HTR-8/SVneo (cell line): ENCODE measurements at regions not wholly inside any gene's neighbourhood (a gene's known extent, or its start where the extent isn't known, plus 50 kb on each side); places are given as distances from the start of the nearest gene placed in this dataset.

Experiments
- DNase-seq: peaks from one replicate; pipeline ENCODE4 v3.0.0; 2011; ENCODE audit warnings: low spot score, mixed read lengths; ENCODE audit not compliant: insufficient read length
- FAIRE-seq: peaks from 2 replicates; lab custom pipeline; 2011; peaks lifted over from hg19 to GRCh38; lab: Jason Lieb, UNC

DNA sequence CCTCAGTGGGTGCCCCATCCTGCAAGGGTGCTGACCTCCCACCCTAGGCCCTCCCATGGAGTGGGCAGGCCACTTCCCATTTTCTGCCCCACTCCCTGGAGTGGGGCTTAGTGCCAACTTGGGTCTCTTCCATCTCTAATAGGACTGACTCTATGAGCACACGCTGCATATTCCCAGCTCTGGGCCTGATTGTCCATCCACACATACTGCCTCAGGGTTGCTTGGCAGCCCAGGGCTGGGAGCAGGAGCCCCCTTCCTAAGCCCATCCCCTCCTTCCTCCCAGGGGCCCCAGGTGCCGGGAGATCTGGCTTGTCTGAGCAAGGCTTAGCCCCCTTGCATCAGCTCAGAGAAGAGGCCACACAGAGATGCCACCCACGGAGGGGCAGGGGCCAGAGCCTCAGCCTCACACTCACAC is 55.1 kb downstream of the PJA1 start:
- DNase-seq, result no peak
- FAIRE-seq, result no peak

DNA sequence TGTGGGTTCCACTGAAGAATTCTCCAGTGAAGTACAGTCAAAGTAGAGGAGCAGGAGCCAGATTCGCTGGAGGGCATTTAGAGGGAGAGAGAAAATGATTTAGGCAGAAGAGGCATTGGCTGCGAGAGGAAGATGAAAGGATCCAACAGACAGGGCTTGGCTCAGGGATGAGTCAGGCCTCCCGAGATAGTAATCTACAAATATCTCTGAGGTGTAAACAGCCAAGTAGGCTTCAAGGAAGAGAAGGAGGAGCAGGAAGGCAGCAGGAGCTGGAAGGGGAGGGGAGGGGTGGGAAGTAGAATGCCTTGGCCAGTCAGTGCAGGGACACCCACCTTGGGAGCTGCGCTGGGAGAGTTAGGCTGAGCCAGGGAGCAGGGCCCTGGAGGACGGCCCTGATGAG is 55.5 kb downstream of the PJA1 start:
- no peak for FAIRE-seq
- DNase-seq, result peak; percentile 45

DNA sequence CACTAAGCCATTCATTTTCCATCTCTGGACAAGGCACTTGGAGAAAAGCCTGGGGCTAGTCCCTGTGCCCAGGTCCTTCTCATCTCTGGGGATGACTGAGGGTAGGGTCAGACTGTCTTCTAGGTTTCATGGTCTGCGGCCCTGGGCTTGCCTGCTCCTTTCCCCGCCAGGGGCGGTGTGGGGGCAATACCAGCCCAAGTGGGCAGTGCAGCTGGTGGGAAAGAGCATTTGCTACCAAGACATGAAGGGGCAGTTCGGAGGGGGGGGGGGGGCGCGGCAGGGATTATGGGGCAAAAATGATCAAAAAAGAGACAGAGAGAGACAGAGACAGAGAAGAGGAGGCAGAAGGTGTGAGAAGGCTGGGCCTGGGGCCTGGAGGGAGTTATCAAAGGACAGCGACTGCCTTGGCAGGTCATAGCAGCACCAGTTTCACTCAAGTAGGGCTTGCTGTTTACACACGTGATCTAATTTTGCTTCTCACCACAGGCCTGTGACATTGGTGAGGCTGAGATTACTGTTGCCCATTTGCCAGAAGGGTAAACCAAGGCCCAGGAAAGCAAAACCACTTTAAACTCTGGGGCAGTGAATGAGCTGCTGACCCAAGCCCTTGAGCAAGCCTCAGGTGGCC is 56.1 kb downstream of the PJA1 start:
- no peak for DNase-seq
- no peak for FAIRE-seq

DNA sequence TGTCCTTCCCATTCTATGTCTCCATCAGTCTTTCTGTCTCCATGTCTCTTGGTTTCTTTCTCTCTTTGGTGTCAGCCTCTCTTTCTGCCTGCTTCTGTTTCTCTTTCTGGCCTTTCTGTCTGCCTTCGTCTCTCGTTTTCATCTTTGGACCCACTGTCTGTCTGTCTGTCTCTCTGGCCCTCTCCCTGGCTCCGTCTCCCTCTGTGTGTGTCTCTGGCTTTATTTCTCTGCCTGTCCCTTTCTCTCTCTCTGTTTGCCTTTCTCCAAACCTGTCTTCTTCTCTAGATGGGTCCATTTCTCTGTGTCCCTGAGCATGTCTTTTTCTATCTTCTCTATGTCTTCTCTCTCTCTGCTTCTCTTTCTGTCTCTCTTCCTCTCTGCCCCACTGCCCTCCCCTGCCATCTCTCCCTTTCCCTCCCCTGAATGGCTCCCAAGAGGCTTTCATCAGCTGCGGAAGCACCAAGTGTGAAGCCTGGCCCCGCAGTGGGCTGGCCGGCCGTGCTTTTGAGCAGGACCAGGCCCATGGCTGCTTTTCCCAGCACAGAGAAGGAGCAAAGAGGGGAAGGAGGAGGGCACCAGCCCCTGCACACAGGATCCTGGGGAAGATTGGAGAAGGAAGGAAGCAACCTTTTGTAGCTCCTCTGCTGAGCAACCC is 57.4 kb downstream of the PJA1 start:
- no peak for DNase-seq
- FAIRE-seq, result no peak

DNA sequence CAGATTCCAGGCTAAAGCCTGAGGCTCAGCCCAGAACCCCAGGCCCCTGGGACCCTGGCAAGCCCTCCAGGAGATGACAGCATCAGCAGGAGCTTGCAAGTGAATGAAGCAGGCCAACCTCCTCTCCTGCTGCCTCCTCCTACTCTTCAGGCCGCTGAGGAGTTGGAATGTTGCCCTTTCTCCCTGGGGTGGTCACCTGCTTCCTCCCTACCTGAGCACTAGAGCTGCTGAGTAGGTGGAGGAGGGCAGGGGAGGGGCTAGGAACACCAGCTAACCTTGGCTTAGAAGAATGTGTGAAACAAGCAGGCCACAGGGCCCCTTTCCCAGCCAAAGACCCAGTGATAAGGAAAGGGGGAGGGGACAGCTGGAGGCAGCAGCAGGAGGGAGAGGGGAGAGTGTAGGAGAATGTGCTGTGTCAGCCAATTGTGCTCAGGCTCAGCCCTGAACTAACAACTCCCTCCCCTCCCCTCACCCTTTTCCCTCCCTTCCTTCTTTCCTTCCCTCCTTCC is 58.0 kb downstream of the PJA1 start:
- no peak for DNase-seq
- no peak for FAIRE-seq

DNA sequence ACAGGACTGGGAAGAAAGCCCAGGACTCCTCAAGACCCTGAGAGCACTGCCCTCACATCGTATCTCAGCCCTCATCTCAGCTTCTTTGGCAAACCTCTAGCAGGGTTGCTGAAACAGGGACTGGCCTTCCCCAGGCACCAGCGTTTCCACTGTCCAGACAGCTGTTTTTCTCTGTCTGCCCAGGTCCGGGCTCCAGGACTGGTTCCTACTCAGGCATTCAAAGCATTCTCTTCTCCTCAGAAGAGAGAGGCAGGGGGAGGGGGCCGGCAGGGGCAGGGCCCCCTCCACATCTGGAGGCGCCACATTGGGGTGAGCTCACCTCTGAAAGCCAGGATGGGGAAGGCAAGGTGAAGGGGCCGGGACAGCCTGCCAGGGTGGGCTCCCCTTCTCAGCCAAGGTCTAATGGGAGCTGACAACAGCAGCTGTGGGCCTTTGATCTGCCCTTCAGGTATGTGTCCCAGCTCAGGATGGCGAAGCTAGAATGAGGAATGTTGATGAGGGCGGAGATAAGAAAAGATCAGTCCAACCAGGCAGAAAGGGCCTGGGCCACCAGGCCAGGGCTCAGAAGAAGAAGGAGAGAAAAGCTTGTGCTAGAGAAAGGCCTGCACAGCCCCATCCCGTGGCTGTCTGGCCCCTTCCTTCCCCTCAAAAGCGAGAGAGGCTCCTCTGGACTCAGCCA is 60.4 kb downstream of the PJA1 start:
- no peak for DNase-seq
- no peak for FAIRE-seq

DNA sequence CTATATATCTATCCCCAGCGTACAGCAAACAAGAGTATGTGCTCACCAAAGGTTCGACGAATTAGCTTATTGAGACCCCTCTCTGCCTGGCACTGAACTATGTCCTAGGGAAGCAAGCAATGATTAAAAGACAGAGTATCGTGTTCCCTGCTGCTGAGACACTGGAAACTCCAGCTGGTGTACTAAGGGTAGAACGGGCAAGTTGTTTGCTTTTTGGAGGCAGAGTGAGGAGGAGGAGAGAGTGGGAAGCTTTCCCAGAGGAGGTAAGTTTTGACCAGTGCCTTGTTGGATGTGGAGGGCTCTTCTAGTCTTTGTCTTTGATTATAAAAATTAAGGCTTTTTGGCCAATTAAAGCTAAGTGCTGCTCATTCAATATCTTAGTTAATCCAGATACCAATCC is 61.7 kb downstream of the PJA1 start:
- no peak for FAIRE-seq
- DNase-seq, result no peak

DNA sequence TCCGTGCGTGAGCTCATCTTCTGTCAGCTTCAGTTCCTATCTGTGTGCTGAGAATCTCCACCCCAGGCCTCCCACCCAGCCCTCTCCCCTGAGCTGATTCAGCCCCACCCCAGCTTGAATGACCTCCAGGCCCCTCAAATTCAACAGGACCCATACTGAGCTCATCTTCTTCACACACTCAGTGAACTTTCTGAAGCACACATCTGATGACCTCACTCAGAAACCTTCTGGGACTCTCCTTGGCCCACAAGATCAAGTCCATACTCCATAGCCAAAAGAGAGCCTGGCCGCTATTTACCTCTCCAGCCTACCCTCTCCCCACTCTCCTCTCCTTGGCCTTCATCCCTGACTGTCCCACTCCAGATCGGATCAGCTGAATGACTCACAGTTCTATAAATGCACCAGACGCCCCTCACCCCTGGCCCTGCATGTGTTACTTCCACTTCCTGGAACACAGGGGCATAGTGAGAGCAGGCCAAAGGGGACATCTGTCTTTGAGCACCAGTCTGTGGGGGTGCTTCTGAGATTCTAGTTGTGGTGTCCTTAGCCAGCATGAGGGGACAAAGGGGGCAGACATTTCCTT is 62.5 kb downstream of the PJA1 start:
- no peak for FAIRE-seq
- no peak for DNase-seq

DNA sequence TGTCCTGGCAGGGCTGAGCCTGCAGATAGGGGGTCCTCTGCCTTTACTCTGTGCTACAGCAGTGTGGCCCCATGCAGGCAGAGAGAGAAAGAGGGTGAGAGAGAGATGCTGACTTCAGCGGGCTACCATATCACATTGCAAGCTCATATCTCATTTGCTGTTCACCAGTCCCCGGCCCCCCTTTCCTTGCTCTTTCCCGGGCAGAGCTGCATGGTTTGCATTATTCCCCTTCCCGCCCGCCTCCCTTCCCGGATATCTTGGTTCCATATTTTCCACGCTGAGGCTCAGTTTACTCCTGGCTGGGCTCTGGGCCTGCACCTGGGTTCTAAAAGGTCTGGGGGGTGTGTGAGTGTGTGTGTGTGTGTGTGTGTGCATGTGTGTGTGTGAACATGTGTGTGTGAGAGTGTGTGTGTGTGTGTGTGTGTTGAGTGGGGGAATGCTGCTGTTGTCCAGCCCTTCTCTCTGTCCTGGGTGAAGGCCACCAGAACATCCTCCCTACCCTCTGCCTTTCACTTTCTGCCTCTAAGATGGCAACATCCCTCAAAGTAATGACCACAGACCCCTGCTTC is 63.5 kb downstream of the PJA1 start:
- no peak for DNase-seq
- FAIRE-seq, result no peak

DNA sequence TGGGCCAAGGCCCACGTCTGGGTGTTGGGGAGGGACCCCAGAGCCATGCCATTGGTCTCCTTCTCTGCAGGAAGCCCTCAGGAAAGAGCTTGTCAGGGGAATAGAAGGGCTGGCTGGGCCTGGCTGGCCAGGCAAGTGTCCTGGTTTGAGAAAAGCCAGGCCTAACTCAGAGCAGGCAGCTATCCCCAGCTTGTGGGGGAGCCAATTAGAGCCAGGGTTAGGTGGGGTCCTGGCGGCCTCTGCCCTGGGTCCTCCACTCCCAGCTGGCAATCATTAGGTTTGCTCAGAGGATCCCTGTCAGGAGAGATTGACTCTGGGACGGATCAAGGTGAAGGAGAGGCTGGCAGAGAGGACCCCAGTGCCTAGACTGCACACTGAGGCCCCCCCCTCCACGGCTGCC is 64.8 kb downstream of the PJA1 start:
- no peak for DNase-seq
- no peak for FAIRE-seq

DNA sequence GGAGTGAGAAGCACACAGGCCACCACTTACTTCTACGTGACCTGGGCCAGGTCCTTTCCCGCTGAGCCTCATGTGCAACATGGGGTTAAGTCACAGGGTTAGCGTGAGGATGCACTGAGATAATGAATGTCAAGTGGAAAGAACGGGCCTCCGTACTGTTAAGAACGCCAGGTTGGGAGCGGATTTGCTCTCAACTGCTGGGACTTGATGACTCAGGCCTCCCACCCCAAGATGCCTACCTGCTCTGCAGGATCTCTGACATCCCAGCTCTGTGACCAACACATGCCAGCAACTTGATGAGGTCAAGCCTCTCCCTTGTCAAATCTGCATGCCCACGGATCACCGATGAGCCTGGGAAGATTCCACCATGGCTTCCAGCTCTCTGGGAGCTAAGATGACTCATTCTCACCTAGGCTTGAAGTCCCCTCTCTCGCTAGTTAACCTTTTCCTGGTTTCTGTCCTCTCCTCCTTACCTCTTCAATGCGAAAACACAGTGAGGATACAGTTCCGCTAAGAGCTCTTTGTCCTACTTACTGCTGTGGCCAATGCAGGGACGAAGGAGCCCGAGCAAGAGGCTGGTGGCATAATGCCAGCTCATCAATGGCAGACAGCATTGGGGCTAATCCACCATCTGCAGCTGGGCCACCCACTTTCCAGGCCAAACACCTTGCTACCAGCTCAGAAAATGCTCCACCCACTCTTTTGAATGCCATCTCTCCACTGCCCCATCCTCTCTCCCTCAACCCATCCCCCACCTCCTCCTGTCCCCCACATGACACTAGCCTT is 67.6 kb downstream of the PJA1 start:
- DNase-seq (no peak), FAIRE-seq (no peak)

DNA sequence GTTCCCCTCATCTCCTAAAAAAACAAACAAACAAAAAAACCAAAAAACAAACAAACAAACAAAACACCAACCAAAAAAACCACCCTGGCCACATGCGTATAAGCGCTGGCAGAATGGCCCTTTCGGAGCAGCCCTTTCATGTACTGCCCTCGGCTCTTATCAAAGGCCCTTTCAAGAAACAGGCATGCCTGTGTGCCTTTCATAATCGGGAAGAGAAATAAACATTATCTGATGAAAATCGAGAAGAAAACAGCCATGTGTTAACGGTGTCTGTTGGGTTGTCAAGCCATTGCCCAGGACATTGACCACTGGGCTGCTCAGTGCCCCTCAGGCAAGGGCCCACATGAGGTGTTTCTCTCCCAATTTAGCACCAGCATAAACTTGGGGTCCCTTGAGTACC is 68.3 kb downstream of the PJA1 start:
- DNase-seq (no peak), FAIRE-seq (no peak)

DNA sequence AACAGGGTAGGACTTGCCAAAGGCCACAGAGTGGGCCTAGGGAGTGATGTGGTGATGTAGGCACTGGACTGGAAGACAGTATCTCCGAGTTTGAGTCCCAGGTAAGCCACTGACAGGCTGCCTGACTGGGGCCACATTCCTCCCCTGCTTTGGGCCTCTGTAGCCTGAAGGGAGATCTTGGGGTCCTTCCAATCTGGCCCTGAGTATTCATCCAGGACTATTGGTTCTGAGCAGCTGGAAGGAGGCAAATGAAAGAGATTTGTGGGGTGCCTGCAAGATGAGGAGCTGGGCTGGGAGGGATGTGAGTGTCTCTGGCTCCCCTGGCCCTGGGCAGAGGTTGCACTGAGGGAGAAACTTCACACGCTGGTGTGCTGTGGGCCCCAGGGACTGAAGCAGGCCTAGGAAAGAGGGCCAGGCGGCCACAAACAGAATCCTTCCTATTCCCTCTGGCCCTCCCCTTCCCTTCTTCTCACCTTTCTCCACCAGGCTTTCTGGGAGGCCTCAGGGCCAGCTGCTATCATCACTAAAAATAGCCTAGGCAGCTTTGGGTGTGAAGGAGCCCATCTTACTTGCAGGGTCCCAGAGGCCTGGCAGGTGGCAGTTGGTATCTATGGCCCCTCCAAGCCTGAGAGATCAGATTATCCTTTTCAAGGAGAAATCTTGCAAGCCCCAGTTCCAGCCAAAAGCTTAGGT is 70.1 kb downstream of the PJA1 start:
- DNase-seq (no peak), FAIRE-seq (no peak)

DNA sequence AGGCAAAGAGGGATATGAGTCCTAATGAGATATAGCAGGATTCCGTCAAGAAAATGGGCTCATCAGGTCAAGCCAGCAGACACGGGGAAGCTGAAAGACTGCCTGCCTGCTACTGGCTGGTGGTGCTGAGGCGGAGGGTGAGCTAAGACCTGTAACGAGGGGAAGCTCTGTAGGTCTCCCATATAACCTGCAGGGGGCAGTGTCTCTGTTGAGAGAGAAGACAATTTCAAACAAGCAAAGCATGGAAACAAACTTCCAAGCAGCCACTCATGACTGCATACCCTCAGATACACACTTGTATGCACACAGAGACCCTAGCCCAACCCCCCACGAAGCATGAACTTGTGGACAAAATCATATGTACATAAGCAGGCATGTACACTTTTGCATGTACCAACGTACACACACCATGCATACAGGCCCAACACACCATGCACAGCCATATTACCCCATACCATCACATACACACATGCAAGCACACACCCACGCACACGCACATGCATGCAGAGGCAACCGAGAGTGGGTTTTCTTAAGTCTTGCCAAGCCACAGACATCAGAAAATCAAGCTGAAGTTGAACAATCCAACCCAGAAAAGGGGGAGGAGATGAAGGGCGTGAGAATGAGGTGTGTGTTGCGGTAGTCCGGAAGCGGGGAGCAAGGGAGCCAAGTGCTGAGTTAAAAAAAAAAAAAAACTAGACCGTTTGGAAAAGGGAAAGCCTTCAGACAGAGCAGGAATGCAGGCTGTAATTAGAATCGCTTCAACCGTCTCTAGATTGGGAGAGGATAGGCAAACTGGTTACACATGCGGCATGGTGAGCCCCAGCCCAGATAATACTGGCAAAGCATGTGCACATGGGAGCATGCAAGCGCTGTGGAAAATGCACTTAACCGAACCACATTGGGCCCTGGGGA is 71.0 kb downstream of the PJA1 start:
- no peak for FAIRE-seq

DNA sequence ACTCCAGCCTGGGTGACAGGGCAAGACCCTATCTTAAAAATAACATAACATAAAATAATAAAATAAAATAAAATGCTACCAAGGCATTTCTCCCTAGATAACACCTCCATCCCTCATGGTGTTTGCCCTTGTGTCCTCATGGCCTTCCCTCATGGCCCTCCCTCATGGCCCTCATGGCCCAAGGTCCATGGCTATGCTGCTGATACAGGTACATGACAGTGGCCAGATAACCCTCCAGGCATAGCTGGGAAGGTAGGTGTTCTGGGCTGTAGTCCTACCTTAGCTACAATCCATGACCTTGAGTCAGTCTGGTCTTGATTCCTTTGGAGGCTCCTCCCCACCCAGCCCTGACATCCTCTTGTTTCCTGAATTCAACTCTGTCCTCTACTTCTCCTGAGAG is 75.2 kb downstream of the PJA1 start:
- no peak for DNase-seq
- FAIRE-seq, result no peak

More for the DNA sequence above, 71.0 kb downstream of the PJA1 start:
- peak; percentile 24 for DNase-seq

DNA sequence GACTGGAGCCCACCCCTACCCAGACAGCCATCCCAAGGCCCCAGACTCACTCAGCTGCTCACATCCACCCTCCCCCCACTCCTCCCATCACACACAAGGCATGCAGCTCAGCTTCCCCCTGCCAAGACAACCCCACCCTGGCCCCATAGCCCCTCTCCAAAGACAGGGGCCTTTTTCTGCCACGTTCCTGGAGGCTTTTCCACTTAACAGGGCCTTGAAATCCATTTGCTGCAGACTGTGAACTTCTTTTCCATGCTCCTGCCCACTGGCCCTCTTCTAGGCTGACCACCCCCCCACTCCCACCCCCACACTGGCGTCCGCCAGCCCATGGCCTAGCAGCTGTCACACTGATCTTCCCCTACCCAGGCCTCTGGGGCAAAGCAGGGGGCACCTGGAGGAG is 76.0 kb downstream of the PJA1 start:
- FAIRE-seq (no peak), DNase-seq (no peak)

DNA sequence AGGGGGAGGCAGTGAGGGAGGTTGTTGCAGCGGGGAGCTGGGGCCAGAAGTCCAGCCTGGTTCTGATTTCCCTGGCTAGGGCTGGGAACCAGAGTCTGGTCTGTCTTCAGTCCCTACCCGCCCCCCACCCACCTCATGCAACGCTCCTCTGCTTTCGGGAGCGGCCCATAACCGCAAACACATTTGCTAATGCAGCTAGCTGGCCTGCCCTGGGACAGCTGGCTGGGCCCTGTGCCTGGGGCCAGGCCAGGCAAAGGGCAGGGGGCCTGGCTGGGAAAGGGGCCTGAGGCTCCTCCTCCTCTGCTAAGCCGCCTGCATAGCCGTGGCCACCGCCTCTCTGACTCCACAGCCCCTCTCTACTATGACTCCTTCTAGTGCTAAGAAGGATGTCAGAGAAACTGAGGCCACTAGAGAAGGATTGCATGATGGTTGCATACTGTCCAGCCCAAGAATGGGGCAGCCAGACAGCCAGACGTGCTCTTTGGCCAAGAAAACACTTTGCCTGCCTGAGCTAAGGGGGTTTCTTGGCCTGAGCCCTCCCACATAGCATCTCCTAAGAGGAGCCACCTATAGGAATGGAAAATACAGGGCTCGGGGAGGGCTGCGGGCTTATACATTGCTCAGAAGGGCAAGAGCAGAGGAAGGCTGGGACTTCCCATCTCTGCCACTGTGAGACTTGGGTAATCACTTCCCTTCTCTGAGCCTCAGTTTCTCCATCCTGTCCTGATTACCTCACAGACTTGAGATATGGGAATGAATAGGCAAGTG is 76.9 kb downstream of the PJA1 start:
- DNase-seq, result no peak
- no peak for FAIRE-seq

DNA sequence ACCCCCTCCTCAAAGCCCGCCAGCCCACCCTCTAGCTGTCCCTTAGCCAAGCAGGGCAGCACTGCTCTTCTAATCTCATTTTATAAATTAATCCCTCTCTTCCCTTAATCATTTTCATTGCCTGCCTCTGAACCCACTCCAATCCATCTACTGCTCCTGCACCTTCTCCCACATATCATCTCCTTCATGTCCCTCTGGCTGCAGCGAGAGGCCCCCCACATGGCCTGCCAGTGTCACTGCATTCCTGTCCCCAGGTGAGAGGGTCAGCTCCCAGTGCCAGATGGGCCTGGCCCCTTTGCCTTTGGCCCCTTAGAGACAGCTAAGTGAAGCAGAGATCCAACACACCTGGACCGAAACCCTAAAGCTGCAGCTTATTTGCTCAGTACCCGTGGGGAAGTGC is 79.4 kb downstream of the PJA1 start:
- no peak for FAIRE-seq
- no peak for DNase-seq
